ENCODE measurements at regions not wholly inside any gene's neighbourhood (a gene's known extent, or its start where the extent isn't known, plus 50 kb on each side); places are given as distances from the start of the nearest gene placed in this dataset.

GRCh38 chr15:35914573-35914972, 368.6 kb upstream of the DPH6 start:
- H3K9me3 ChIP-seq: no peaks in the 10 kb centered on the region
- H3K4me3 ChIP-seq (ENCODE audit: low read depth, low read length): no peak overlapping the region
- no peaks in the 10 kb centered on the region for H3K27me3 ChIP-seq
- no peak for TF ChIP-seq CTCF (IDR thresholded peaks at IDR 0.05; ENCODE audit: low read depth, low read length)
- no peak for DNase-seq
- peaks cover 6% of the 10 kb centered on the region; the same call in 1 of the 2 replicates for H3K4me1 ChIP-seq
- no peaks in the 10 kb centered on the region for H3K36me3 ChIP-seq

- Histone ChIP-seq H3K4me3 (ENCODE audit: low read depth, low read length) (no peak overlapping the region), H3K4me1 (peaks cover 10% of the 10 kb centered on the region), H3K27me3 (no peaks in the 10 kb centered on the region), H3K36me3 (no peaks in the 10 kb centered on the region), H3K9me3 (no peaks in the 10 kb centered on the region)
- no peak for TF ChIP-seq CTCF (IDR thresholded peaks at IDR 0.05; ENCODE audit: low read depth, low read length)
- no peak for DNase-seq
Observed at GRCh38 chr15:35921046-35921445, 375.1 kb upstream of the DPH6 start.

- DNase-seq: no peak
- no peak for TF ChIP-seq CTCF (IDR thresholded peaks at IDR 0.05; ENCODE audit: low read depth, low read length)
- H3K27me3 ChIP-seq: no peaks in the 10 kb centered on the region
- no peaks in the 10 kb centered on the region for H3K9me3 ChIP-seq
- H3K4me3 ChIP-seq (ENCODE audit: low read depth, low read length): no peak overlapping the region
- H3K36me3 ChIP-seq: no peaks in the 10 kb centered on the region
- peaks cover 11% of the 10 kb centered on the region for H3K4me1 ChIP-seq
Observed at GRCh38 chr15:35925275-35926006, 379.5 kb upstream of the DPH6 start.

GRCh38 chr15:35926007-35926380, 380.0 kb upstream of the DPH6 start:
- Histone ChIP-seq H3K4me1 (peaks cover 11% of the 10 kb centered on the region), H3K4me3 (ENCODE audit: low read depth, low read length) (no peak overlapping the region), H3K36me3 (no peaks in the 10 kb centered on the region), H3K27me3 (no peaks in the 10 kb centered on the region), H3K9me3 (no peaks in the 10 kb centered on the region)
- no peak for DNase-seq
- no peak for TF ChIP-seq CTCF (IDR thresholded peaks at IDR 0.05; ENCODE audit: low read depth, low read length)

GRCh38 chr15:35928847-35929246, 382.9 kb upstream of the DPH6 start:
- Histone ChIP-seq H3K36me3 (no peaks in the 10 kb centered on the region), H3K4me3 (ENCODE audit: low read depth, low read length) (no peak overlapping the region), H3K4me1 (peaks cover 11% of the 10 kb centered on the region), H3K27me3 (no peaks in the 10 kb centered on the region), H3K9me3 (no peaks in the 10 kb centered on the region)
- DNase-seq: no peak
- TF ChIP-seq CTCF (IDR thresholded peaks at IDR 0.05; ENCODE audit: low read depth, low read length): no peak

GRCh38 chr15:35929740-35930444, 383.9 kb upstream of the DPH6 start:
- no peak for TF ChIP-seq CTCF (IDR thresholded peaks at IDR 0.05; ENCODE audit: low read depth, low read length)
- H3K9me3 ChIP-seq: no peaks in the 10 kb centered on the region
- DNase-seq: no peak

More at GRCh38 chr15:35929740-35930444, 383.9 kb upstream of the DPH6 start:
- H3K4me3 ChIP-seq (ENCODE audit: low read depth, low read length): no peak overlapping the region
- H3K27me3 ChIP-seq: no peaks in the 10 kb centered on the region
- H3K4me1 ChIP-seq: peaks cover 11% of the 10 kb centered on the region
- no peaks in the 10 kb centered on the region for H3K36me3 ChIP-seq

Measured in BE2C (cell line).